Stimulated activated CD8-positive, alpha-beta memory T cell treated with anti-CD3 and anti-CD28 coated beads, Interleukin-15, amount 100 ng/mL, for 1 hour (primary cell): ENCODE measurements at regions not wholly inside any gene's neighbourhood (a gene's known extent, or its start where the extent isn't known, plus 50 kb on each side); places are given as distances from the start of the nearest gene placed in this dataset.
"Not testable (repeated sequence)": the region's sequence is repeated elsewhere in the genome, so short reads cannot be mapped to it uniquely, and the experiment has no call there.

Experiments
- DNase-seq: peaks from one replicate; pipeline ENCODE4 v3.0.0-alpha.2; 2020; ENCODE audit warnings: low read depth

GRCh38 chr14:37844614-37845013, 249.2 kb downstream of the TTC6 start:
- DNase-seq, result no peak

- no peak for DNase-seq
These were observed 253.7 kb downstream of the TTC6 start for GRCh38 chr14:37848985-37849621.

- no peak for DNase-seq
These were observed 255.6 kb downstream of the TTC6 start for GRCh38 chr14:37851054-37851453.

GRCh38 chr14:37855871-37856270, 260.4 kb downstream of the TTC6 start:
- no peak for DNase-seq

GRCh38 chr14:37857774-37858266, 262.4 kb downstream of the TTC6 start:
- no peak for DNase-seq

- no peak for DNase-seq
These were observed 263.3 kb downstream of the TTC6 start for GRCh38 chr14:37858733-37859132.

GRCh38 chr14:37859177-37859576, 263.7 kb downstream of the TTC6 start:
- no peak for DNase-seq

- DNase-seq, result no peak
These were observed 266.8 kb downstream of the TTC6 start for GRCh38 chr14:37862263-37862662.

GRCh38 chr14:37864128-37864527, 268.7 kb downstream of the TTC6 start:
- DNase-seq, result no peak

- DNase-seq, result no peak
These were observed 269.7 kb downstream of the TTC6 start for GRCh38 chr14:37864861-37865718.

- DNase-seq, result no peak
These were observed 270.5 kb downstream of the TTC6 start for GRCh38 chr14:37865719-37866549.

GRCh38 chr14:37869633-37870032, 274.2 kb downstream of the TTC6 start:
- DNase-seq, result no peak

GRCh38 chr14:37870170-37870569, 274.7 kb downstream of the TTC6 start:
- DNase-seq, result no peak

GRCh38 chr14:37870632-37871346, 275.4 kb downstream of the TTC6 start:
- DNase-seq, result no peak

GRCh38 chr14:37874065-37874428, 278.6 kb downstream of the TTC6 start:
- DNase-seq, result not testable (repeated sequence)

- DNase-seq, result peak; percentile 50
These were observed 279.1 kb downstream of the TTC6 start for GRCh38 chr14:37874429-37875109.

- DNase-seq, result no peak
These were observed 292.8 kb downstream of the TTC6 start for GRCh38 chr14:37888234-37888633.

- DNase-seq, result no peak
These were observed 293.7 kb downstream of the TTC6 start for GRCh38 chr14:37889087-37889486.

- DNase-seq, result no peak
These were observed 294.7 kb downstream of the TTC6 start for GRCh38 chr14:37890095-37890494.

- DNase-seq, result not testable (repeated sequence)
These were observed 296.1 kb downstream of the TTC6 start for GRCh38 chr14:37891500-37891899.

GRCh38 chr14:37894463-37894862, 299.0 kb downstream of the TTC6 start:
- DNase-seq, result no peak
